Gastroesophageal sphincter (tissue), 4 donors: ENCODE measurements at regions not wholly inside any gene's neighbourhood (a gene's known extent, or its start where the extent isn't known, plus 50 kb on each side); places are given as distances from the start of the nearest gene placed in this dataset.
"Not testable (repeated sequence)": the region's sequence is repeated elsewhere in the genome, so short reads cannot be mapped to it uniquely, and the experiment has no call there.

Source experiments
- ATAC-seq: fragments of 150-250 bp; one replicate; pipeline ENCODE4 v1.9.1; 2016; ENCODE audit warnings: mild to moderate bottlenecking, moderate library complexity
- H3K27ac ChIP-seq, 4 donors: fragments of 200-600 bp; sonication (generic) in 3 of 4; 1 replicate in 3 of 4; 2 replicates in 1 of 4; pipeline ENCODE4 v1.5.1; 2016 to 2019
- H3K27me3 ChIP-seq: fragments of 200-600 bp; sonication (generic); one replicate; pipeline ENCODE4 v1.5.1; 2019
- H3K36me3 ChIP-seq, 2 donors: fragments of 200-600 bp; sonication (generic); one replicate each; pipeline ENCODE4 v1.5.1; 2019; ENCODE audit warnings: control low read depth in 1 of 2
- H3K4me1 ChIP-seq, 3 donors: fragments of 200-600 bp; sonication (generic); 1 replicate in 2 of 3; 2 replicates in 1 of 3; pipeline ENCODE4 v1.5.1; 2016 to 2019; ENCODE audit warnings: control low read depth in 2 of 3
- H3K4me3 ChIP-seq, 2 donors: fragments of 200-600 bp; sonication (generic); one replicate each; pipeline ENCODE4 v1.5.1; 2019; ENCODE audit warnings: mild to moderate bottlenecking in 1 of 2, moderate library complexity in 1 of 2
- H3K9me3 ChIP-seq, 3 donors: fragments of 200-600 bp; sonication (generic); one replicate each; pipeline ENCODE4 v1.5.1; 2017 to 2019; ENCODE audit warnings: control low read depth in 2 of 3
- CTCF ChIP-seq, 4 experiments: fragments of 200-600 bp in 2 of 4; fragments of 450-650 bp in 2 of 4; sonication (generic) in 1 of 4; IDR thresholded peaks; one replicate each; pipeline ENCODE4 v1.5.1; 2017 to 2019; ENCODE audit warnings: antibody characterized with exemption in 4 of 4, mild to moderate bottlenecking in 2 of 4, moderate library complexity in 2 of 4
- EP300 ChIP-seq: sonication (generic); formaldehyde crosslinking; IDR thresholded peaks from one replicate; pipeline ENCODE4 v1.6.1; 2017; ENCODE audit warnings: antibody characterized with exemption, mild to moderate bottlenecking
- POLR2A ChIP-seq, 2 donors: fragments of 450-650 bp; IDR thresholded peaks; one replicate each; pipeline ENCODE4 v1.6.1; 2017; ENCODE audit warnings: antibody characterized with exemption in 2 of 2, mild to moderate bottlenecking in 2 of 2, moderate library complexity in 1 of 2
- POLR2AphosphoS5 ChIP-seq: sonication (generic); formaldehyde crosslinking; IDR thresholded peaks from one replicate; pipeline ENCODE4 v1.6.1; 2017; ENCODE audit warnings: antibody characterized with exemption
- WGBS, 2 donors: methylation state at CpG; one replicate each; pipeline ENCODE4 v1.1.5; 2018; ENCODE audit warnings: low coverage in 1 of 2; 5-methylcytosine and 5-hydroxymethylcytosine counted together

- WGBS, 2 donors: 90 to 96% methylated on average over 2 of the region's 2 CpGs
- H3K27me3 ChIP-seq: no peaks in the 10 kb centered on the region
- no peak overlapping the region for H3K4me3 ChIP-seq
- TF ChIP-seq POLR2AphosphoS5: no peak
- no peaks in the 10 kb centered on the region for H3K36me3 ChIP-seq
- no peak for ATAC-seq
- H3K27ac ChIP-seq: no peak overlapping the region
- H3K9me3 ChIP-seq: no peaks in the 10 kb centered on the region
- H3K4me1 ChIP-seq: no peaks in the 10 kb centered on the region
Measured at GRCh38 chr6:51302431-51302830, 483.8 kb downstream of the TFAP2B start.

DNA sequence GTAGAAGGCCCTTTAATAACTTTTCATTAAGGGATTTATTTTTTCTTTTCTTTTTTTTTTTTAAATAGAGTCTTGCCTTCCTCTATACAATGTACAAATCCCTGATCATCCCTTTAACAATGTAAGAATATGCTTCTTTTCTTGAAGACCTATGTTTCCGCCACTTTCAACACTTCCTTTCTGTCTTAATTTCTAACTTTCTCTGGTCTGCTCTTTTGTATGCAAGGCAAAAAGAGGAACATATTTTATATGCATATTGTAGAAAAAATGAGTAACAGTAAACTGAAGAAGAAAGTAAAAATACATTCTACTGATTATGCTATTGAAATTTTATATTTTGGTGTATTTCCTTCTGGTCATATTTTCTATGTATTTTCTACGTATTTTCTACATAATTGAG is 484.7 kb downstream of the TFAP2B start:
- Histone ChIP-seq H3K27me3 (no peaks in the 10 kb centered on the region), H3K4me1 (no peaks in the 10 kb centered on the region), H3K36me3 (no peaks in the 10 kb centered on the region), H3K9me3 (no peaks in the 10 kb centered on the region), H3K4me3 (no peak overlapping the region), H3K27ac (no peak overlapping the region)
- TF ChIP-seq EP300 (no peak), POLR2AphosphoS5 (no peak), CTCF (IDR thresholded peaks at IDR 0.05) (no peak), POLR2A (IDR thresholded peaks at IDR 0.05) (no peak)
- no peak for ATAC-seq
- WGBS, 2 donors: 72 to 88% methylated on average over 2 of the region's 2 CpGs

DNA sequence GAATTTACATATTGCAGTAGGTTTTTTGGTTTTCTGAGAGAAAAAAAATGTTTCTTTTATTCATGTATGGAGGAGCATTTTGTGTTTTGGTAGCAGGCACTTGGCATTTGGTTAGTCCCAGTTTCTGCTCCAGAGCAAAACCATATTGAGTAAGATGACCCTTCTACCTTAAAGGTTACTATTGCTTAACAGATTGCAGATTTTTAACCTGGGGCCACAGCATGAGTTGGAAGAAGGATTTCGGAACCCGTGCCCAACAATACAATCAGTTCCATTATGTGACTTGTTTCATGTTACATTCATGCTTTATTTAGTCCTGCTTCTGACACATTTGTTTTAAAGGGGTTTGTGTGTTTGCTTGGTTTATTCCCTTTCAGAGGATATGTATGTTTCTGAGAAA is 496.3 kb downstream of the TFAP2B start:
- Histone ChIP-seq H3K4me1 (no peaks in the 10 kb centered on the region), H3K27ac (no peak overlapping the region), H3K4me3 (no peak overlapping the region), H3K9me3 (no peaks in the 10 kb centered on the region), H3K36me3 (no peaks in the 10 kb centered on the region), H3K27me3 (no peaks in the 10 kb centered on the region)
- no peak for ATAC-seq
- TF ChIP-seq POLR2AphosphoS5 (no peak), CTCF (IDR thresholded peaks at IDR 0.05) (no peak), POLR2A (IDR thresholded peaks at IDR 0.05) (no peak), EP300 (no peak)
- WGBS, 2 donors: 85 to 100% methylated on average over 2 of the region's 2 CpGs

DNA sequence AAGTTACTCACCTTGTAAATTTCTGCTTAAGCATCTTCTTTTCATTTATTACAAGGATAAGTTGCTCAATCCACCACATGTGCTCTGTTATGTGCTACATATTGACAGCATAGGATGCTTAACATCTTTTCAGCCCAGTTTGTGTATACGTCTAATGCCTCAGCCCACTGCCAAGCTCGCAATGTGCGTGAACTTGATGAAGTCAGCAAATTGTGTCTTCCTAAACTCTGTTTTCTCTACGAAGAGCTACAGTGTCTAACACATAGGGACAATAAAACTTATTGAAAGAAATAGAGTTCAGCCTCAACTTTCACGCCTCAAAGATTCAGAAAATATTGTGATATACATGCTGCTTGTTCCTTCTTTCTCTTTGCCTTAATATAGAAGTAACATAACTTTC is 500.0 kb downstream of the TFAP2B start:
- Histone ChIP-seq H3K36me3 (no peaks in the 10 kb centered on the region), H3K4me3 (no peak overlapping the region), H3K27me3 (no peaks in the 10 kb centered on the region), H3K27ac (no peak overlapping the region), H3K4me1 (no peaks in the 10 kb centered on the region), H3K9me3 (no peaks in the 10 kb centered on the region)
- no peak for ATAC-seq
- TF ChIP-seq POLR2AphosphoS5: no peak
- 37 to 60% methylated on average over 5 of the region's 5 CpGs for WGBS, 2 donors

GRCh38 chr6:51321477-51321876 is 502.8 kb downstream of the TFAP2B start:
- H3K27me3 ChIP-seq, H3K27ac ChIP-seq, H3K36me3 ChIP-seq, H3K9me3 ChIP-seq, ATAC-seq, H3K4me1 ChIP-seq, H3K4me3 ChIP-seq: not testable (repeated sequence)
- 94% methylated on average over 2 to 3 of the region's 3 CpGs for WGBS, 2 donors

- TF ChIP-seq EP300: no peak
- TF ChIP-seq POLR2AphosphoS5: no peak
- TF ChIP-seq POLR2A (IDR thresholded peaks at IDR 0.05): no peak
- no peak for TF ChIP-seq CTCF (IDR thresholded peaks at IDR 0.05)
- Histone ChIP-seq H3K4me1 (no peaks in the 10 kb centered on the region), H3K36me3 (no peaks in the 10 kb centered on the region), H3K27me3 (no peaks in the 10 kb centered on the region), H3K9me3 (no peaks in the 10 kb centered on the region), H3K27ac (no peak overlapping the region), H3K4me3 (no peak overlapping the region)
- ATAC-seq: no peak
Measured at GRCh38 chr6:51322505-51322904, 503.8 kb downstream of the TFAP2B start.

- Histone ChIP-seq H3K36me3 (no peaks in the 10 kb centered on the region), H3K27ac (no peak overlapping the region), H3K4me1 (no peaks in the 10 kb centered on the region), H3K27me3 (no peaks in the 10 kb centered on the region), H3K4me3 (no peak overlapping the region), H3K9me3 (no peaks in the 10 kb centered on the region)
- no peak for ATAC-seq
- WGBS, 2 donors: 21 to 92% methylated on average over 1 of the region's 1 CpG
- TF ChIP-seq CTCF (IDR thresholded peaks at IDR 0.05) (no peak), EP300 (no peak), POLR2AphosphoS5 (no peak), POLR2A (IDR thresholded peaks at IDR 0.05) (no peak)
Measured at GRCh38 chr6:51323056-51323455, 504.4 kb downstream of the TFAP2B start.
